Kidney (tissue), 10 donors: ENCODE measurements at regions not wholly inside any gene's neighbourhood (a gene's known extent, or its start where the extent isn't known, plus 50 kb on each side); places are given as distances from the start of the nearest gene placed in this dataset.
"Not testable (repeated sequence)": the region's sequence is repeated elsewhere in the genome, so short reads cannot be mapped to it uniquely, and the experiment has no call there.

Source experiments
- DNase-seq, 5 donors: peaks; one replicate each; pipeline ENCODE4 v3.0.0-alpha.2; 2013 to 2020
- FAIRE-seq: peaks from 2 replicates; lab custom pipeline; 2012; peaks lifted over from hg19 to GRCh38; lab: Jason Lieb, UNC
- H3K27ac ChIP-seq, 2 donors: one replicate each; pipeline ENCODE4 v1.7.0; 2013; ENCODE audit warnings: low read depth in 2 of 2, low read length in 2 of 2, inconsistent platforms in 1 of 2
- H3K27me3 ChIP-seq: one replicate; pipeline ENCODE4 v1.7.1; 2013; ENCODE audit warnings: low read length, inconsistent platforms; ENCODE audit not compliant: control insufficient read depth, insufficient read depth
- H3K36me3 ChIP-seq, 3 donors: one replicate each; pipeline versions ENCODE4 v1.7.0 to v1.7.1; 2013; ENCODE audit warnings: low read length in 3 of 3, control low read depth in 1 of 3, inconsistent platforms in 1 of 3; ENCODE audit not compliant: insufficient read depth in 3 of 3, control insufficient read depth in 2 of 3
- H3K4me1 ChIP-seq, 3 donors: one replicate each; pipeline versions ENCODE4 v1.7.0 to v1.7.1; 2013; ENCODE audit warnings: low read length in 3 of 3, inconsistent platforms in 1 of 3, low read depth in 1 of 3; ENCODE audit not compliant: control insufficient read depth in 2 of 3, insufficient read depth in 2 of 3
- H3K4me3 ChIP-seq, 3 donors: one replicate each; pipeline versions ENCODE4 v1.7.0 to v1.8.1; 2013; ENCODE audit warnings: low read length in 3 of 3, control low read depth in 1 of 3, inconsistent platforms in 1 of 3
- H3K9ac ChIP-seq, 3 donors: one replicate each; pipeline versions ENCODE4 v1.7.0 to v1.7.1; 2013; ENCODE audit warnings: low read length in 3 of 3, control low read depth in 1 of 3, inconsistent platforms in 1 of 3
- H3K9me3 ChIP-seq, 3 donors: one replicate each; pipeline versions ENCODE4 v1.7.0 to v1.7.1; 2013; ENCODE audit warnings: low read length in 3 of 3, control low read depth in 1 of 3, inconsistent platforms in 1 of 3; ENCODE audit not compliant: control insufficient read depth in 2 of 3, insufficient read depth in 1 of 3
- intact Hi-C: fragments of 100-400 bp; cut with DNase I; formaldehyde crosslinking; loops from one replicate; pipeline ENCODE4 v1.11.1; 2022
- donor health status: control.
- donor health status: control.
- donor health status: DM: yes; HTN: yes; CAD: no.
- donor health status: Normal renal cell carcinoma (clear cell type).

DNA sequence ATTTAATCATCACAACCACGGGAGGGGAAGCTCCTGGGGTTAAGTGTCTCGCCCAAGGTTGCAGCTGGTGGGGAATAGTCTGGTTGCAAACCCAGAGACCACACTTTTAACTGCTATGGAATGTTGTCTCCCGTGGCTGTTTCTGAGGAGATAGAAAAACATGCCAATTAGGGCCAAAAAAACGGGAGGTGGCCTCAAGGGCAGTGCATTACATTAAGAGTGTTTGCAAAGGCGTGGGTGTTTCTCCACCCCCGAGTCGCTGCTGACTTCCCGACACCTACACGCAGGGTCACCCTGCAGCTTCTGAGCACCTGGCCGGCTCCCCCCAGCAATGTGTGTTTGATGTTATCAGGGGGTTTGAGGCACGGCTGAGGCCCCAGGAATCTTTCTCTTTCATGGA is 116.1 kb downstream of the NPIPA7 start:
- H3K9me3 ChIP-seq, H3K36me3 ChIP-seq, FAIRE-seq, H3K27me3 ChIP-seq, H3K4me3 ChIP-seq, H3K4me1 ChIP-seq, H3K9ac ChIP-seq, DNase-seq, intact Hi-C loops, H3K27ac ChIP-seq: not testable (repeated sequence)

DNA sequence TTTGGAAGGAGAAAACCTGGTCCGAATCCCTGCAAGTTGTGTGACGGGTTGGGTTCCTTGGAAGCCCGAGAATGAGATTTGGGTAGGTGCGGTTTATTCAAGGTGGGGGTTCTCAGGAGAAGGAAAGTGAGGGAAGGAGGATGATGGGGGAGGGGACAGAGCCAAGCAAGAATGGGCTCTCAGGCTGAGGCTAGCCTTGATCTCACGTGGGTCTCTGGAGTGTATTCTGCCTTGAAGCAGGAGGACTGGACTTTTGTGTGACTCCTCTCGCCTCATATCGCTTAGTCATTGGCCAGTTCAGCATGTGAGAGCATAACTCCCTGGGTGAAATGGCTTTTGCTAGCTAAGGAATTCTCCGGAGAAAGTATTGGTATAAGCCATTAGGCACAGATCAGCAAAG is 120.9 kb downstream of the NPIPA7 start:
- DNase-seq, H3K9ac ChIP-seq, H3K36me3 ChIP-seq, FAIRE-seq, H3K4me3 ChIP-seq, intact Hi-C loops, H3K4me1 ChIP-seq, H3K27me3 ChIP-seq, H3K9me3 ChIP-seq, H3K27ac ChIP-seq: not testable (repeated sequence)

DNA sequence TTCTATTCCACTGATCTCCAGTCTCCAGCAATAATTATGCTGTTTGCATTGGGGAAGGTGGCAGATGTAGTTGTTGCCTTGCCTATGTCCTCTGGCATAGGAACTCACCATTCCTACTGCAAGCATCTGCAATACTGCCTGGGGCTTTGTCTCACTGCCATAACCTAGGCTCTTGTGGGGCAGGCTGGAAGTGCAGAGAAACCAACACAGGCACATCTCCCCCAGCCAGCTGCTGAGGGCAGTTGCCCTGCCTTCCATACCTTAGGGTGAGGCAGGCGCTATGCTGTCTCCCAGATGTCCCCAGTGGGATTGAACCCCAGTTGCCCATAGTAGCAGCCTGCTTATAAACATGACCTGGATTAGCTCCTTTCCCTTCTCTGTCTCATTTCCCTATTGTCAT is 128.1 kb downstream of the NPIPA7 start:
- H3K36me3 ChIP-seq, H3K27ac ChIP-seq, FAIRE-seq, H3K4me1 ChIP-seq, H3K4me3 ChIP-seq, intact Hi-C loops, H3K27me3 ChIP-seq, H3K9me3 ChIP-seq, DNase-seq, H3K9ac ChIP-seq: not testable (repeated sequence)

DNA sequence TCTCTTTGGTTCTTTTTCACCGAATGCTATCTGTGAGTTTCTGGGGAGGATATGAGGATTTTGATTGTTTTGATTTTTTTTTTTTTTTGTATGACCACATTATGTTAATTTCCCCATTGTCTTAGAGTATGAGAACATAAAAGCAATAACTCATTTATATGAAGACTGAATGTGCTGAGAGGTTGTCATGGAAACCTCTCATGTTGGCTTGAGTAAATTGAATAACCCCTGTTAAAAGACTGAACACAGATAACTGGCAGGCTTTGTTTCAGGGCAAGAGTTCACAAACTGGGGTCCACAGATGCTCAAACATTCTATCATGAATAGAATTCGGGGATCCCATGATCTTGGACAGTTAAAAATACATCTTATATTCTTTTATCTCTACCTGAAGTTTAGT is 129.4 kb downstream of the NPIPA7 start:
- intact Hi-C loops, H3K4me1 ChIP-seq, H3K36me3 ChIP-seq, FAIRE-seq, DNase-seq, H3K9me3 ChIP-seq, H3K27ac ChIP-seq, H3K4me3 ChIP-seq, H3K9ac ChIP-seq, H3K27me3 ChIP-seq: not testable (repeated sequence)

DNA sequence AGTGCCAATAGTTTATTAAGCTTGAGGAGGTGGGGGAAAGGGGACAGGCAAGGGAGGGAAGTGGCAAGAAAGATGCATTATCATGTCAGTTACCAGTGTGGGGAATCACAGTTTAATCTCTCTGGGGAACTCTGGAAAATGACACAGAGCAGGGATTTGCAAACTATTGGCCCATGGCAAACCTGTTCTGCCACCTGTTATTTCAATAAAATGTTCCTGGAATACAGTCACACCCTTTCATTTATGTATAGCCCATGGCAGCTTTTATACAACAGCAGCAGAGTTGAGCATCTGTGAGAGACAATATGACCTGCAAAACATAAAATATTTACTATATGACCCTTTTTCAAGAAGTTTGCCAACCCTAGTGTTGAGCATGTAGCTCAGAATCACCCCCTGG is 140.5 kb downstream of the NPIPA7 start:
- FAIRE-seq, H3K9me3 ChIP-seq, intact Hi-C loops: not testable (repeated sequence)

DNA sequence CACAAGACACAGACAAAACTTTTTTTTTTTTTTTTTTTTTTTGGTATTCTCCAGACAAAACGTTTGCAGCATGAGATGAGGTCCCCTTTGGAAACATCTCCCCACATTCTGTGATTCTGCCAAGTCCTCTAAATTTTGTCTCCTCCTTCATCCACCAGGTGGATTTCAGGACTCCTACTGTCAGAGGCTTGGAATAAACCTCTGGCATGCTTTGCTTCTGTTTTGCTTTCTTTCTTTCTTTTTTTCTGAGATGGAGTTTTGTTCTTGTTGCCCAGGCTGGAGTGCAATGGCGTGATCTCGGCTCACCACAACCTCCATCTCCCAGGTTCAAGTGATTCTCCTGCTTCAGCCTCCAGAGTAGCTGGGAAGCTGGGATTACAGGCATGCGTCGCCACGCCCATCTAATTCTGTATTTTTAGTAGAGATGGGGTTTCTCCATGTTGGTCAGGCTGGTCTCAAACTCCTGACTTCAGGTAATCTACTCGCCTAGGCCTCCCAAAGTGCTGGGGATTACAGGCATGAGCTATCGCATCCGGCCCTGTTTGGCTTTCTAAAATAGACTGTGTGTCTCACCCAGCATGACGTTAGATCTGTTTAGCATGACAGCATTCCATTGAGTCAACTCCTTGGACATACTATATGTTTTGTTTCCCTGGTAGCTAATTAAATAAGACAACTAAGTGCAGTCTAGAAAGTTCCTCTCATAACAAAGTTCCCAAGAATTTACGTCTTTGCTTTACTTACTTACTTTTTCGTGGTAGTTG is 142.5 kb downstream of the NPIPA7 start:
- H3K36me3 ChIP-seq, H3K4me1 ChIP-seq, H3K27ac ChIP-seq, H3K4me3 ChIP-seq, H3K27me3 ChIP-seq, H3K9ac ChIP-seq, FAIRE-seq, intact Hi-C loops, DNase-seq, H3K9me3 ChIP-seq: not testable (repeated sequence)

More for the DNA sequence above, 140.5 kb downstream of the NPIPA7 start:
- H3K36me3 ChIP-seq, DNase-seq, H3K27me3 ChIP-seq, H3K4me1 ChIP-seq, H3K9ac ChIP-seq, H3K4me3 ChIP-seq, H3K27ac ChIP-seq: not testable (repeated sequence)

DNA sequence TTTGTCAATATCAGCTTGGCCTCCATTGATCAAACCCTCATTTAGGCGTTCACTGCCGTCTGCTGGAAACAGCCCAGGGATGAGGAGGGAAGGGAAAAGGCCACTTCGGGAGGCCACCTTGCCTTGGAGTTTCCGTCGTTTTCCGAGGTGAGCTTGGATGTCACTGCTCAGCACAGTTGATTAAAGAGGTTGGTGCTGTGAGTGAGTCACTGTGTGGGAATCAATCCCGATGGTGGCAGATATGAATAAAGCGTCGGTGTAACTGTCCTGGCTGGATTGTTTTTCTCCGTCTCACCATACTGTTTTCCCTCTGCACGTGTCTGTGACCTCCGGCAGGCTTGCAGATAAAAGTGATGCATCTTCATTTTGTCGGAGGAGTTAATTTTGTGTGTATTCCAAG is 148.1 kb downstream of the NPIPA7 start:
- FAIRE-seq, H3K4me1 ChIP-seq, H3K4me3 ChIP-seq, H3K9ac ChIP-seq, H3K27ac ChIP-seq, H3K9me3 ChIP-seq, H3K36me3 ChIP-seq, H3K27me3 ChIP-seq, intact Hi-C loops, DNase-seq: not testable (repeated sequence)

DNA sequence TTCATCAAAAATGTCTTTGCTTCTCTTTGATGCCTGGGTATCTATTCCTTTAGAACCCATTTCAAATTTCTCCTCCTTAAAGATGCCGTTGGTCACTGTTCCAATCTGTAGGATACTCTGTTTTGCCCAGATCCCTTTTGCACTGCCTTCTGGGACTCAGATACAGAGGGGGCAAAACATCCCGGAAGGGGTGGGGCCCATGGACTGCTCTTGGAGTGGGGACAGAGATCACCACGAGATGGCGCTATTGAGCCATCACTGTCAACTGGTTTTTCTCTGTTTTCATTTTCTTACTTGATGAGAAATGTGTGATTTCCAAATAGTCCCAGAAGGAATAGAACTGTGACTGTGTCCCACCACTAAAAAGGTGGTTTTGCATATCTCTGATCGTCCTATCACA is 151.8 kb downstream of the NPIPA7 start:
- H3K27ac ChIP-seq, H3K36me3 ChIP-seq, FAIRE-seq, intact Hi-C loops, H3K9me3 ChIP-seq, DNase-seq, H3K4me1 ChIP-seq, H3K27me3 ChIP-seq, H3K9ac ChIP-seq, H3K4me3 ChIP-seq: not testable (repeated sequence)
